ENCODE measurements at regions not wholly inside any gene's neighbourhood (a gene's known extent, or its start where the extent isn't known, plus 50 kb on each side); places are given as distances from the start of the nearest gene placed in this dataset.

DNA sequence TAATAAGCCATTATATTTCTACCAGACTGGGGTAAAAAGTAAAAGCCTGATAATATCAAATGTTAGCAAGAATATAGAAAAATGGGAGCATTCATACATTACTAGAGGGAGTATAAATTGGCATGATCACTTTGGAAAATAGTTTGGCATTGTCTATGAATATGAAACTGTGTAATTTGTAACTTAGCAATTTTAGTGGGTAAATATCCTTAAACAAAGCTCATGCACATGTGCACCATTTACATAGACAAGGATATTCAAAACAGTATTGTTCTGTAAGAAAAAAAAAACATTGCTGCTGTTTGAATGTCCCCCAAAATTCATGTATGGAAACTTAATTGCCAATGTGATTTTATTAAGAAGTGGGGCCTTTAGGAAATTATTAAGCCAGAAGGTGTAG, 166.4 kb upstream of the SLC27A6 start:
- Histone ChIP-seq H3K4me2 (no peak overlapping the region), H3K4me3 (IDR thresholded peaks at IDR 0.05; ENCODE audit: insufficient read depth, low read depth, low read length) (no peak overlapping the region), H2AFZ (ENCODE audit: low read depth) (no peak overlapping the region), H3K79me2 (ENCODE audit: insufficient read depth, low read depth) (no peaks in the 10 kb centered on the region), H3K9ac (no peak overlapping the region), H3K36me3 (ENCODE audit: insufficient read depth) (no peaks in the 10 kb centered on the region), H3K27me3 (ENCODE audit: insufficient read depth, low read depth) (no peaks in the 10 kb centered on the region), H3K4me1 (ENCODE audit: low read depth, poor library complexity, severe bottlenecking) (peaks cover 45% of the 10 kb centered on the region), H3K27ac (no peak overlapping the region), H4K20me1 (ENCODE audit: insufficient read depth) (no peaks in the 10 kb centered on the region)
- TF ChIP-seq, protein P1, sequence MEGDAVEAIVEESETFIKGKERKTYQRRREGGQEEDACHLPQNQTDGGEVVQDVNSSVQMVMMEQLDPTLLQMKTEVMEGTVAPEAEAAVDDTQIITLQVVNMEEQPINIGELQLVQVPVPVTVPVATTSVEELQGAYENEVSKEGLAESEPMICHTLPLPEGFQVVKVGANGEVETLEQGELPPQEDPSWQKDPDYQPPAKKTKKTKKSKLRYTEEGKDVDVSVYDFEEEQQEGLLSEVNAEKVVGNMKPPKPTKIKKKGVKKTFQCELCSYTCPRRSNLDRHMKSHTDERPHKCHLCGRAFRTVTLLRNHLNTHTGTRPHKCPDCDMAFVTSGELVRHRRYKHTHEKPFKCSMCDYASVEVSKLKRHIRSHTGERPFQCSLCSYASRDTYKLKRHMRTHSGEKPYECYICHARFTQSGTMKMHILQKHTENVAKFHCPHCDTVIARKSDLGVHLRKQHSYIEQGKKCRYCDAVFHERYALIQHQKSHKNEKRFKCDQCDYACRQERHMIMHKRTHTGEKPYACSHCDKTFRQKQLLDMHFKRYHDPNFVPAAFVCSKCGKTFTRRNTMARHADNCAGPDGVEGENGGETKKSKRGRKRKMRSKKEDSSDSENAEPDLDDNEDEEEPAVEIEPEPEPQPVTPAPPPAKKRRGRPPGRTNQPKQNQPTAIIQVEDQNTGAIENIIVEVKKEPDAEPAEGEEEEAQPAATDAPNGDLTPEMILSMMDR (conservative IDR thresholded peaks at IDR 0.05; ENCODE audit: low read depth, low read length) = no peak

DNA sequence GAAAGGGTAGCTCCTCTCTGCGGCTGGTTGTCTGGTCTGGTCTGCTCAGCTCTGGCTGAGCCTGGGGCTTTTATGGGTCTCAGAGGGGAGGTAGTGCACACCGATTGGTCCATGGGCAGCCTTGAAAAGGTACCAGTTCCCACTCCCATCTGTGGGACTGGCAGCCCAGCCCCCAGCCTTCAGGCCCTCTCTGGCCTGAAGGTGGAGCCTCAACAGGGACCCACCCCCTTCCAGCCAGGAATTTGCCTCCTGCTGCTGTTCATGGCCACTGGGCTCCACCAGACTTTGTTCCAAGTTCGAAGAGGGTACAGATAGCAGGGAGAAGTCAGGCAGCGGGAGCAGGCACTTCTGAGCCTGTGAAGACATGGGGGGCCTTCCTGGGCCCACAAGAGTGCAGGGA, 165.3 kb upstream of the SLC27A6 start:
- H3K4me1 ChIP-seq (ENCODE audit: low read depth, poor library complexity, severe bottlenecking) = peaks cover 45% of the 10 kb centered on the region
- H3K27me3 ChIP-seq (ENCODE audit: insufficient read depth, low read depth) = no peaks in the 10 kb centered on the region
- H3K36me3 ChIP-seq (ENCODE audit: insufficient read depth) = no peaks in the 10 kb centered on the region
- H3K9ac ChIP-seq = no peak overlapping the region
- H2AFZ ChIP-seq (ENCODE audit: low read depth) = peak overlapping the region; percentile 66; the same call in 1 of the 2 replicates
- H3K4me3 ChIP-seq (IDR thresholded peaks at IDR 0.05; ENCODE audit: insufficient read depth, low read depth, low read length) = no peak overlapping the region
- no peaks in the 10 kb centered on the region for H4K20me1 ChIP-seq (ENCODE audit: insufficient read depth)
- no peaks in the 10 kb centered on the region for H3K79me2 ChIP-seq (ENCODE audit: insufficient read depth, low read depth)
- H3K4me2 ChIP-seq = peak overlapping the region; percentile 92
- TF ChIP-seq, protein P1 (conservative IDR thresholded peaks at IDR 0.05; ENCODE audit: low read depth, low read length) = no peak
- H3K27ac ChIP-seq = peak overlapping the region; percentile 46; the same call in 1 of the 2 replicates

GRCh38 chr5:128800377-128800776, 164.9 kb upstream of the SLC27A6 start:
- Histone ChIP-seq H3K4me2 (peak overlapping the region; percentile 92), H3K27me3 (ENCODE audit: insufficient read depth, low read depth) (no peaks in the 10 kb centered on the region), H4K20me1 (ENCODE audit: insufficient read depth) (no peaks in the 10 kb centered on the region), H3K4me3 (IDR thresholded peaks at IDR 0.05; ENCODE audit: insufficient read depth, low read depth, low read length) (no peak overlapping the region), H3K79me2 (ENCODE audit: insufficient read depth, low read depth) (no peaks in the 10 kb centered on the region), H3K4me1 (ENCODE audit: low read depth, poor library complexity, severe bottlenecking) (peaks cover 45% of the 10 kb centered on the region), H3K36me3 (ENCODE audit: insufficient read depth) (no peaks in the 10 kb centered on the region), H3K9ac (peak overlapping the region; percentile 30; the same call in 1 of the 2 replicates), H3K27ac (peak overlapping the region; percentile 46; the same call in 1 of the 2 replicates), H2AFZ (ENCODE audit: low read depth) (peak overlapping the region; percentile 66; the same call in 1 of the 2 replicates)
- TF ChIP-seq, protein P1 (conservative IDR thresholded peaks at IDR 0.05; ENCODE audit: low read depth, low read length) = no peak

GRCh38 chr5:128813317-128814070, 151.8 kb upstream of the SLC27A6 start:
- TF ChIP-seq, protein P1 (conservative IDR thresholded peaks at IDR 0.05; ENCODE audit: low read depth, low read length) = no peak
- no peaks in the 10 kb centered on the region for H3K36me3 ChIP-seq (ENCODE audit: insufficient read depth)
- no peak overlapping the region for H3K4me3 ChIP-seq (IDR thresholded peaks at IDR 0.05; ENCODE audit: insufficient read depth, low read depth, low read length)
- H3K79me2 ChIP-seq (ENCODE audit: insufficient read depth, low read depth) = no peaks in the 10 kb centered on the region
- no peak overlapping the region for H3K9ac ChIP-seq
- H3K4me1 ChIP-seq (ENCODE audit: low read depth, poor library complexity, severe bottlenecking) = no peaks in the 10 kb centered on the region
- no peaks in the 10 kb centered on the region for H4K20me1 ChIP-seq (ENCODE audit: insufficient read depth)
- H3K4me2 ChIP-seq = no peak overlapping the region
- no peak overlapping the region for H2AFZ ChIP-seq (ENCODE audit: low read depth)
- H3K27me3 ChIP-seq (ENCODE audit: insufficient read depth, low read depth) = no peaks in the 10 kb centered on the region
- no peak overlapping the region for H3K27ac ChIP-seq
